Cardiac muscle cell (in vitro differentiated cells and primary cell): ENCODE measurements at regions not wholly inside any gene's neighbourhood (a gene's known extent, or its start where the extent isn't known, plus 50 kb on each side); places are given as distances from the start of the nearest gene placed in this dataset.
"Not testable (repeated sequence)": the region's sequence is repeated elsewhere in the genome, so short reads cannot be mapped to it uniquely, and the experiment has no call there.

Source experiments
- DNase-seq, 2 donors: peaks; one replicate each; pipeline versions ENCODE4 v3.0.0 to v3.0.0-alpha.2; 2010 to 2017; ENCODE audit warnings: low read depth in 1 of 2, low spot score in 1 of 2
- H3K27ac ChIP-seq: fragments of 200-600 bp; sonication (generic); 2 replicates; pipeline ENCODE4 v1.5.1; 2016
- H3K27me3 ChIP-seq: fragments of 200-600 bp; sonication (generic); 2 replicates; pipeline ENCODE4 v1.6.0; 2016; ENCODE audit warnings: control low read depth
- H3K36me3 ChIP-seq: fragments of 200-600 bp; sonication (generic); 2 replicates; pipeline ENCODE4 v1.5.1; 2016; ENCODE audit warnings: control low read depth
- H3K4me1 ChIP-seq: fragments of 200-600 bp; sonication (generic); 2 replicates; pipeline ENCODE4 v1.8.1; 2017; ENCODE audit warnings: low read depth, mild to moderate bottlenecking, mixed run types
- H3K4me3 ChIP-seq: fragments of 200-600 bp; sonication (generic); 2 replicates; pipeline ENCODE4 v1.5.1; 2016; ENCODE audit warnings: mild to moderate bottlenecking
- H3K9me3 ChIP-seq: fragments of 200-600 bp; sonication (generic); 2 replicates; pipeline ENCODE4 v1.5.1; 2017; ENCODE audit warnings: low read depth, mild to moderate bottlenecking, control low read depth
- CTCF ChIP-seq: IDR thresholded peaks from 2 replicates; pipeline ENCODE4 v1.5.1; 2012; ENCODE audit warnings: low read depth, mild to moderate bottlenecking, low read length

GRCh38 chr10:23859598-23859997, 349.3 kb upstream of the KIAA1217 start:
- TF ChIP-seq CTCF, result no peak
- Histone ChIP-seq H3K27me3 (no peaks in the 10 kb centered on the region), H3K4me3 (no peak overlapping the region), H3K36me3 (no peaks in the 10 kb centered on the region), H3K9me3 (no peaks in the 10 kb centered on the region), H3K27ac (no peak overlapping the region), H3K4me1 (no peaks in the 10 kb centered on the region)
- DNase-seq, result no peak

GRCh38 chr10:23864631-23865147, 344.2 kb upstream of the KIAA1217 start:
- Histone ChIP-seq H3K27ac (no peak overlapping the region), H3K36me3 (no peaks in the 10 kb centered on the region), H3K27me3 (no peaks in the 10 kb centered on the region), H3K9me3 (no peaks in the 10 kb centered on the region), H3K4me1 (no peaks in the 10 kb centered on the region), H3K4me3 (no peak overlapping the region)
- TF ChIP-seq CTCF, result no peak
- DNase-seq, result no peak

GRCh38 chr10:23866985-23867384, 342.0 kb upstream of the KIAA1217 start:
- H3K27ac ChIP-seq, H3K9me3 ChIP-seq, H3K27me3 ChIP-seq, H3K4me1 ChIP-seq, DNase-seq, H3K4me3 ChIP-seq, H3K36me3 ChIP-seq: not testable (repeated sequence)

- Histone ChIP-seq H3K27me3 (no peaks in the 10 kb centered on the region), H3K4me1 (no peaks in the 10 kb centered on the region), H3K9me3 (no peaks in the 10 kb centered on the region), H3K4me3 (no peak overlapping the region), H3K36me3 (no peaks in the 10 kb centered on the region), H3K27ac (no peak overlapping the region)
- no peak for DNase-seq
- no peak for TF ChIP-seq CTCF
Measured at GRCh38 chr10:23868121-23868520, 340.8 kb upstream of the KIAA1217 start.

- H3K9me3 ChIP-seq, result no peaks in the 10 kb centered on the region
- no peak for DNase-seq
- H3K27ac ChIP-seq, result no peak overlapping the region
- H3K36me3 ChIP-seq, result no peaks in the 10 kb centered on the region
- TF ChIP-seq CTCF, result no peak
- no peaks in the 10 kb centered on the region for H3K4me1 ChIP-seq
- H3K27me3 ChIP-seq, result no peaks in the 10 kb centered on the region
- H3K4me3 ChIP-seq, result no peak overlapping the region
Measured at GRCh38 chr10:23869548-23869947, 339.4 kb upstream of the KIAA1217 start.

- no peak overlapping the region for H3K27ac ChIP-seq
- no peak for TF ChIP-seq CTCF
- no peaks in the 10 kb centered on the region for H3K27me3 ChIP-seq
- no peak for DNase-seq
- H3K9me3 ChIP-seq, result no peaks in the 10 kb centered on the region
- H3K36me3 ChIP-seq, result no peaks in the 10 kb centered on the region
- no peaks in the 10 kb centered on the region for H3K4me1 ChIP-seq
- H3K4me3 ChIP-seq, result no peak overlapping the region
Measured at GRCh38 chr10:23869996-23870395, 338.9 kb upstream of the KIAA1217 start.
